Heart right ventricle (tissue), 16 donors: ENCODE measurements at regions not wholly inside any gene's neighbourhood (a gene's known extent, or its start where the extent isn't known, plus 50 kb on each side); places are given as distances from the start of the nearest gene placed in this dataset.

Source experiments
- ATAC-seq, 8 donors: fragments of 200-7000 bp; cut with Tn5 transposase; one replicate each; pipeline ENCODE4 v1.9.1; 2020; ENCODE audit warnings: mild to moderate bottlenecking in 8 of 8, moderate library complexity in 8 of 8, moderate number of reproducible peaks in 1 of 8
- DNase-seq, 2 donors: peaks; one replicate each; pipeline ENCODE4 v3.0.0-alpha.2; 2020
- H3K27ac ChIP-seq, 10 donors: fragments of 200-600 bp; sonication (generic) in 2 of 10; one replicate each; pipeline versions ENCODE4 v1.5.0 to v1.8.0; 2020 to 2022; ENCODE audit warnings: mild to moderate bottlenecking in 3 of 10
- H3K27me3 ChIP-seq, 7 donors: fragments of 200-600 bp; one replicate each; pipeline ENCODE4 v1.8.0; 2021 to 2022; ENCODE audit warnings: mild to moderate bottlenecking in 2 of 7
- H3K36me3 ChIP-seq, 9 donors: fragments of 200-600 bp; sonication (generic) in 1 of 9; one replicate each; pipeline versions ENCODE4 v1.5.0 to v1.8.0; 2020 to 2022; ENCODE audit warnings: mild to moderate bottlenecking in 2 of 9
- H3K4me1 ChIP-seq, 9 donors: fragments of 200-600 bp; sonication (generic) in 1 of 9; one replicate each; pipeline versions ENCODE4 v1.5.0 to v1.8.0; 2020 to 2022; ENCODE audit warnings: mild to moderate bottlenecking in 4 of 9
- H3K4me3 ChIP-seq, 10 donors: fragments of 200-600 bp; sonication (generic) in 2 of 10; one replicate each; pipeline versions ENCODE4 v1.5.0 to v1.8.0; 2020 to 2022; ENCODE audit warnings: mild to moderate bottlenecking in 7 of 10, moderate library complexity in 2 of 10
- H3K9me3 ChIP-seq, 11 donors: fragments of 200-600 bp in 10 of 11; sonication (generic) in 2 of 11; one replicate each; pipeline versions ENCODE4 v1.5.0 to v1.8.0; 2013 to 2022; ENCODE audit warnings: mild to moderate bottlenecking in 2 of 11, control low read depth in 1 of 11, moderate library complexity in 1 of 11
- CTCF ChIP-seq, 9 donors: fragments of 200-600 bp; sonication (generic) in 2 of 9; IDR thresholded peaks; one replicate each; pipeline versions ENCODE4 v1.5.0 to v1.8.0; 2021 to 2022; ENCODE audit warnings: antibody characterized with exemption in 9 of 9, mild to moderate bottlenecking in 5 of 9, moderate library complexity in 1 of 9
- WGBS, 2 donors: extraction: QIAGEN DNeasy Blood & Tissue Kit; methylation state at CpG; one replicate each; pipeline ENCODE4 v1.1.7; 2013; ENCODE audit warnings: inconsistent platforms in 1 of 2; 5-methylcytosine and 5-hydroxymethylcytosine counted together
- intact Hi-C, 10 donors: fragments of 100-400 bp; cut with DNase I; formaldehyde crosslinking; loops; one replicate each; pipeline versions ENCODE4 v1.11.1 to v1.14.2; 2022
- donor health status: Arrhythmogenic right ventricular cardiomyopathy.
- donor health status: ischemic (EF 13 %, LVEDD 7.1; RV severe dilation, severe dysfunction).
- donor health status: healthy with polysubstance abuse.
- donor health status: DM: no; HTN: yes; CAD: no.
- donor health status: DM: no; HTN: no; CAD: no.
- donor health status: ischemic (EF 25% LVEDD 6.9; RV normal size, moderate dysfunction).
- donor health status: ischemic (EF 25% LVEDD 5.7; RV mildly dilated, moderate dysfunction).
- donor health status: healthy.
- donor health status: DM: yes; HTN: yes; CAD: no.
- donor health status: Ischemic cardiomyopathy.
- donor health status: ischemic (EF 35%, LVEDD 5.7; RV mildly dilated, moderate dysfunction).
- donor health status: nonischemic (EF 11% LVEDD 7.7; RV severe dilation, severe dysfunction).
- donor health status: DM: yes; HTN: yes; CAD: no.
- donor health status: PGD.
- donor health status: ischemic (EF 29% LVEDD 5.4; RV normal size, mild dysfunction).
- donor health status: nonischemic (EF 23%, LVEDD 6.1; RV moderate dilation, normal function).

- ATAC-seq (no peak), DNase-seq (no peak)
- 93 to 96% methylated on average over 3 of the region's 3 CpGs for WGBS, 2 donors
- Histone ChIP-seq H3K36me3 (no peaks in the 10 kb centered on the region), H3K27ac (no peak overlapping the region), H3K4me1 (no peaks in the 10 kb centered on the region), H3K4me3 (no peak overlapping the region), H3K27me3 (no peaks in the 10 kb centered on the region), H3K9me3 (no peaks in the 10 kb centered on the region)
- intact Hi-C loops: no loop called here
- no peak for TF ChIP-seq CTCF (IDR thresholded peaks at IDR 0.05)
Observed at GRCh38 chr3:182492536-182492935, 300.8 kb upstream of the ATP11B start.

DNA sequence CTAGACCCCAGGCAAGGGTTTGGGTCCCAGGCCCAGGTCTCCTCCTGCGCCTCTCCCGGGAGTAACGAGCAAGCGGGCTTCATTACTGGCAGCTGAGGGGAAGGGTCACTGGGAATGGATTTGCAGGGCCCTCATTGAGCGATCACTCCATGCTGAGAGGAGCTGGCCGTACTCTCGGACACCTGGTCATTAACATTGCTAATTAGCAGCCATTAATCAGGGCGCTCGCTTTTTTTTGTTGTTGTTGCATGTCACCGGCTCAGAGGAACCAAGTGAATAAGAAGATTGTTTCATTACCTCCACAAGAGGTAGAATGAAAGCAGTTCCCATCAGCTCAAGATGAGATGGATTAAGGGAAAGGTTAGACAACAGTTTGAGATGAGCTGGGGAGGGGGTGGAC, 293.0 kb upstream of the ATP11B start:
- 48 to 56% methylated on average over 10 of the region's 10 CpGs for whole genome bisulfite sequencing, 2 donors
- Histone ChIP-seq H3K36me3 (no peaks in the 10 kb centered on the region), H3K27me3 (peaks cover 0 to 26% (median 0%) of the 10 kb centered on the region in 7 donors), H3K4me3 (no peak overlapping the region), H3K9me3 (no peaks in the 10 kb centered on the region), H3K27ac (no peak overlapping the region), H3K4me1 (no peaks in the 10 kb centered on the region)
- intact Hi-C loops: no loop called here
- no peak for DNase-seq
- no peak for TF ChIP-seq CTCF (IDR thresholded peaks at IDR 0.05)
- ATAC-seq: no peak

GRCh38 chr3:182501856-182502255, 291.4 kb upstream of the ATP11B start:
- H3K9me3 ChIP-seq: no peaks in the 10 kb centered on the region
- no peak for ATAC-seq
- H3K27me3 ChIP-seq: peaks cover 0 to 31% (median under 1%) of the 10 kb centered on the region in 7 donors
- 46 to 52% methylated on average over 3 of the region's 3 CpGs for WGBS, 2 donors
- DNase-seq: no peak
- TF ChIP-seq CTCF (IDR thresholded peaks at IDR 0.05): no peak
- intact Hi-C loops: no loop called here
- H3K36me3 ChIP-seq: no peaks in the 10 kb centered on the region
- no peaks in the 10 kb centered on the region for H3K4me1 ChIP-seq
- no peak overlapping the region for H3K4me3 ChIP-seq
- H3K27ac ChIP-seq: no peak overlapping the region

DNA sequence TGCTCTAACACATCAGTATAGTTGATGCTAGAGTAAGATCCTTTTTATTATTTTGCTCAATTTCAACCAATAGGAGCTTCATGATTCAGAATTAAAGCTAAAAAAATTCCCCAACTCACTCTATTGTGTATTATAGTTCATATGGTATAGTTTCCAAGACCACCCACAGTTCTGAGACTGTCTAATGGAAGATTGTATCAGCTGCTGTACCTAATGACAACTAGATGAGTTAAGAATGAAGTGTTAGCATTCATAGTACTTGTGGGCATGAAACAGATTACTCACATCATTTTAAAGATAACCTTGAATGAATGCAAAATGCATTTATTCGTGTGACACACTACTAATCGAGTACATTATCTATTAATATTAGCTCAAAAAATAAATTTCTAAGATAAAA, 289.9 kb upstream of the ATP11B start:
- no peaks in the 10 kb centered on the region for H3K36me3 ChIP-seq
- no peak for TF ChIP-seq CTCF (IDR thresholded peaks at IDR 0.05)
- intact Hi-C loops: no loop called here
- no peak overlapping the region for H3K4me3 ChIP-seq
- ATAC-seq (no peak), DNase-seq (no peak)
- WGBS, 2 donors: 41 to 56% methylated on average over 2 of the region's 2 CpGs
- H3K9me3 ChIP-seq: no peaks in the 10 kb centered on the region
- H3K27ac ChIP-seq: no peak overlapping the region
- H3K4me1 ChIP-seq: no peaks in the 10 kb centered on the region
- H3K27me3 ChIP-seq: peaks cover 0 to 23% (median 5%) of the 10 kb centered on the region in 7 donors
